ELF-1 (cell line): ENCODE measurements at regions not wholly inside any gene's neighbourhood (a gene's known extent, or its start where the extent isn't known, plus 50 kb on each side); places are given as distances from the start of the nearest gene placed in this dataset.
"Not testable (repeated sequence)": the region's sequence is repeated elsewhere in the genome, so short reads cannot be mapped to it uniquely, and the experiment has no call there.

Experiments
- DNase-seq: peaks from one replicate; pipeline ENCODE4 v3.0.0-alpha.2; 2016; ENCODE audit warnings: low read depth, low spot score

DNA sequence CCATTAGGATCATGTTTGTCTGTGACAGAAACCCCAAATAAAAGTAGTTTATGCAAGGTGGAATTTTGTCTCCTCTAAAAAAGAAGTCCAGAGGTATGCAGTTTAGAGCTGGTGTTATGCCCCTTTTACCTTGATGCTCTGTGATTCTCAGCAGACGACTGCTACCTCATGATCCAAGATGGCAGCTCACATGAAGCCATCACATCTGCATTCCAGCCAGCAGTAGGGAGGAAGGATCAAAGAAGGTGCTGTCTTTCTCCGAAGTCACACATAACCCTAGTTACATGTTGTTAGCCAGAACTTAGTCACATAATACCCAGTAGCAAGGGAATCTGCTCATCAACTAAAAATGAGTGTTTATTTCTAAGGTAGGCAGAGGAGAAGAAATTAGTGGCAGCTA, 135.7 kb upstream of the HS3ST2 start:
- no peak for DNase-seq

DNA sequence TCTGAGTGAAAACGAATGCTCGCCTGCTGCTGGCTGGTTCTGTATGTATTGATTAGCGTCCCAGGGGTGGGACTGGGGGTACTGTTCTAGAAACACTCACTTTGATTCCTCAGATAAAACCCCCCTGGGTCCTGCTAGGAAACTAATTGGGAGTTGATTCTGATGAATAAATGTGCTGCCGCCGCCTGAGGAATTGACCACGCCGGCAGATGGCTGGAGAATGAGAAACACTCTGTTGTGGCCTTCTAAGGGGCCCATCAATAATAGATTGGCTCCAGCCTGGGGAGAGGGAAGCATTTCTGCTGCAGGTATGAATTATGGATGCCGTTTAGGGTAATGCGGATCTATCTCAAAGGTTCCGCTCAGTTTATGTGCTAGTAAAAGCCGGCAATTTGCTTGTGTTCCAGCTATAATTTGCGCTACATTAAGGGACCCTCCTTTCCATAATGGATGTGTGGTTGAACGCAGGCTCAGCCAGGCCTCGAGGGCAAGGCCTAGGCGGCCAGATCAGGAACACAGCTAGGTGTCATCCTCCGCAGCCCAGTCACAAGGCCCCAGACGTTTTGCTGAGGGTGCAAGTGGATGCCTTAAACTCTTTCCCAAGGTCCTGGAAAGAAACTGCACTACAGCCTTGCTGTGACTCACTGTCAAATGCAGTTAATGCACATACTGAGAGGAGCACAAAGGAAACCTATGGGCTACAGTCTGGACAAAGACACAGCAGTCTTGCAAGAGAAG, 132.2 kb upstream of the HS3ST2 start:
- DNase-seq = no peak

DNA sequence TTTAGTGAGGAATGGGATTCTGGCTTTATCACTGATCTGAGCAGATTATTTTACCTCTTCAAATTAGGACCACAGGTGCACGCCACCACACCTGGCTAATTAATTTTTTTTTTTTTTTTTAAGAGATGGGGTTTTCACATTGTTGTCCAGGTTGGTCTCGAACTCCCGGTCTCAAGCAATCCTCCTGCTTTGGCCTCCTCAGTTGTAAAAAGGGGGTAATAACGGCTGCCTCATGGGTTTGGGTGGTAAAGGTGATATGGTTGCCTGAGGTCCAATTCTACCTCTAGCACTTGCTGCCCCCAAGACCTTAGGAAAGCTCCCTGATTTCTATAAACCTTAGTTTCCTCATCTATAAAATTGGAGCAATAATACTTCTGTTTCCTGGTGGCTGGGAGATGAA, 130.7 kb upstream of the HS3ST2 start:
- no peak for DNase-seq

DNA sequence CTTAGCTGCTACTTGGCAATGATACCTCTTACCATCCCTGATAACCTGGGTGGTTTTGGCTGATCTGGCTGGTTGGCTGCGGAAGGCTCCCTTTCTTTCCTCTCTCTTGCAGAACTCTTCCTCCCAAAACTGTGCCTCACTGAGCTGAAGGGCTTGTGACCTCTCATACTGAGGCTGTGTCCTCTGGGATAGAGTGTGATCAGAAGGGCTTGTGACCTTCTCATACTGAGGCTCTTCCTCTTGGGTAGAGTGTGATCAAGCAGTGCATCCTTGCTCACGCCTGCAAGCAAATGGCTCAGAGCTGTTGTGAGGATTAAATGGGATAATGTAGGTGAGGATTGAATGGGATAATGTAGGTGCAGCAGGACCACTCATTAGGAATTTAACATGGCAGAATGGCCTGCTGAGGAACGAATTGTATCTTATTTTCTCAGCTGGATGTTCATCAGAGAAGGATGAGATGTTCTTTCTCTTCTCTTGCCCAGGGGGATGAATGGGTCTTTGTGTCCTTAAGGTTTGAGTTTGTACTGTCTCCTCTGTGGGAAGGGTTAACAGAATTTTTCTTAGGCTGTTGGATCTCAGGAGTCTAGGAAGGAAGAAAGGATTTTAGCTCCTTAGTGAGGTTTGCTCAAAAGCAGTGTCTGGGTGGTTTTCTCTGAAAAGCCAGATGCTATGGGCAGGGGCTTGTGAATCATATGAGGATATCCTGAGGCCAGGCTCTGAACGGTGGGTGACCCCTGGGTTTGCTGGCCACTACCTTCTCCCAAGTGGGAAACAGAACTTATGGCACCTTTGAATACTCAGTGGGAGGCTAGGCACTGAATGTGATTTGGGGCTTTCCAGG, 130.0 kb upstream of the HS3ST2 start:
- DNase-seq = no peak

DNA sequence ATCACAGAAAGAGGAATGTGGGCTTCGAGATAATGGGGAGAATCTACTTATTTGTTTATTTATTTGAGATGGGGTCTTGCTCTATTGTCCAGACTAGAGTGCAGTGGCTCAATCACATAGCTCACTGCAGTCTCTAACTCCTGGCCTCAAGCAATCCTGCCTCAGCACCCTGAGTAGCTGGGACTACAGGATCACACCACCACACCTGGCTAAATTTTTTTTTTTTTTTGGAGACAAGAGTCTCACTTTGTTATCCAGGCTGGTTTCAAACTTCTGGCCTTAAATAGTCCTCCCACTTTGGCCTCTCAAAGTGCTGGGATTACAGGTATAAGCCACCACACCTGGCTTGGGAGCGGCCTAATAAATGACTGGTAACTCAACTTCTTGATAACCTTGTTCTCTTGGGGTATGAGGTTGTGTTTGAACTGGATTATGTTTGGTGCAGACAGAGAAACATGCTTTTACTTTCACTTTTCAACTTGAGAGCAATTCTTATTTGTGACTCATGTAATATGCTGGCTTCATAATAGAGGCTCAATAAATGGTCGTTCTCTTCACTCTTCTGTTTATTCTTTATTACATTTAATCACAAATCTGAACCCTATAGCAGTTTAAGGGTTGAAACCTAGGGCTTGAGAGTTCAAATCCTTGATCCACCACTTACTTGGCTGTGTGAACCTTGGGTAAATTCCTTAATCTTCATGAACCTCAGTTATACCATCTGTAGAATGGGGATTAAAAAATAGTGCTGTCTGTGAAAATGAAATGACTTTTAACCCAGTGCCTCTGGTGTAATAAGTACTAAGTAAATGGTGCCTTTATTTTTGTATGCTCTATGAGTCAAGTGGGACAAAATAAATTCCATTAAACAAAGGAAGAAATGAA, 129.1 kb upstream of the HS3ST2 start:
- DNase-seq = no peak

DNA sequence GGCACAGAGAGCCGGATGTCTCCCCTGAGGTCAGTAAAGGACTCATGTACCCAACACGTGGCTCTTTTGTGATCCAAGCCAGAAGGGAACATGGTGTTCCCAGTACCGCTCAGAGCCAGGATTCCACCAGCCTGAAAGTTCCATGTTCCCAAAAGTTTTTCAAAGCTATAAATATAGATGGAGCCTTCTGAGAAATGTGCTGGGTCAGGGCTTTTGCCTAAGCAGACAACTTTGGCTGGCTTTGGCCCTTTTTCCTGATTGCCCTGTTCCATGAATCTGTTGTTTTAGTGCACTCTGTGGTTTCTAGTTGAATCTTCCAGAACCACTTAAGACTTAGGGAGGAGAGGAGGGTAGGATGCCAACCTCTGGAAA, 128.5 kb upstream of the HS3ST2 start:
- no peak for DNase-seq

DNA sequence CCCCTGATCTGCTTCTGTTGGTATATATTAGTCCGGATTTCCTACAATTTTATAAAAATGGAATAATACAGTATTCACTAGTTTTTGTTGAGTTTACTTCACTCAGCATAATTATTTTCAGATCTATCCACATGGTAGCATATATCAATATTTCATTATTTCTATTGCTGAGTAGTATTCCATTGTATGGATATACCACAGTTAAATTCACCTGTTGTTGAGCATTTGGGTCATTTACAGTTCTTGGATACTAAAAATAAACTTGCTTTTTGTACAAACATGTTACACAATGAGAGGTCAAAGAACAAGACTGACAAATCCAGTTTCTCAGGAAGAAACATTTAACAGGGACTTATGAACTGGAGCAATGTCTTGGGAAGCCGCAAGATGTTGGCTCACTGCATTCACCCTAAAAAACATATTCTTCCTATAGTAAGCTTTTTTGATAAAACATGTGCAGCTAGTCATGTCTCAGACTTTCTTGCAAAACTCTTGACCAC, 126.9 kb upstream of the HS3ST2 start:
- DNase-seq = no peak

DNA sequence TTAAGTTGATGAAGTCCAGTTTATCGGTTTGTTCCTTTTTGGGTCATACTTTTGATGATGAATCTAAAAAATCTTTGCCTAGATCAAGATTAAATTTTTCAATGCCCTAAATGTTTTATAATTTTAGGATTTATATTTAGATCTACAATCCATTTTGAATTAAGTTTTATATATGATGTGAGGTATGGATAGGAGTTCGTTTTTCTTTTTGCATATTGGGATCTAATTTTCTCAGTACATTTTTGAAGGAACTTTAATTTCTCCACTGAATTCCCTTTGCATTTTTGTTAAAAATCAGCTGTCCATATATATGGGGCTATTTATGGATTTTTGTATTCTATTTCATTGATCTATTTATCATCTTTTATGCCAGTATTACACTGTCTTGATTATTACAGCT, 125.5 kb upstream of the HS3ST2 start:
- DNase-seq = no peak

DNA sequence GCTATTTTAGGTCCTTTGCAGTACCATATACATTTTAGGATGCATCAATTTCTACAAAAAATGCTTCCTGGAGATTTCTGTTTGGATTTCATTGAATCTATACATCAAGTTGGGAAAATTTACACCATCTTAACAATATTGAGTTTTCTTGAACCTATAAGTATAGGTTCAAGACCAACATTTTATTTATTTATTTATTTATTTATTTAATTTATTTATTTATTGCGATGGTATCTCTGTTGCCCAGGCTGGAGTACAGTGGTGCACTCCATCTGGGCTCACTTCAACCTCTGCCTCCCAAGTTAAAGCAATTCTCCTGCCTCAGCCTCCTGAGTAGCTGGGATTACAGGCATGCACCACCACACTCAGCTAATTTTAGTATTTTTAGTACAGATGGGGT, 125.0 kb upstream of the HS3ST2 start:
- no peak for DNase-seq

DNA sequence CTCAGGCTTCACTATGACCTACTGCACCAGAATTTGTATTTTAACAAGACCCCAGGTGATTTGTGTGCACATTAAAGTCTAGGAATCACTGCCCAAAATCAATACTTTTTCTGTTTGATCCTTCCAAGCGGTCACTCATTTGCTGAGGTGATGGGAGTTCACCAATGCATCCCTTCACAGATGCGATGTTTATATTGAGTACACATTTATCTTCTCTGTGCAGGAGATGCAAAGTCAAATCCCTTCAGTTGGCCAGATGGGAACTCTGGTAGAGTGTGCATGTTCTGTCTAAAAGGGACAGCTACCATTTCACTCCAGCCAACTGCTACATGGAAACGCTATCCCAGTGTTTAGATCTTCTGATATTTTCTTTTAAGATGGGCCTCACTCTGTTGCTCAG, 122.6 kb upstream of the HS3ST2 start:
- DNase-seq = no peak

DNA sequence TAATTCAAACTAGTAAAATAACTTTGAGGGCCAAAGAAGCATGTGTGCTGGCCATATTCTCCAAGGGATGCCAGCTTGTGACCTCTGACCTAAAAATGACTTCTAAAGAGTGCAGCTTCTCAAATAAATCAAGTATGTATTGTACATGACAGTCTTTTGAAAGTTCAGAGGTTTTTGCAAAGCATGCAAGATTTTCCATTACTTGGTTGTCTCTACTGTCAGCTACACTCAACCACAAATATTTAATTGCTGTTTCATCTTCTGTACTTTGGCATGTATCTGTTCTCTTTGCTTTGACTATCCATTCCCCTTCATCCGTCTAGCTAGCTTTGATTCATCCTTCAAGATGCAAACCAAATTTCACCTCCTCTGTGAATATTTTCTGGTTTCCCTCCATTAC, 121.9 kb upstream of the HS3ST2 start:
- DNase-seq = no peak

DNA sequence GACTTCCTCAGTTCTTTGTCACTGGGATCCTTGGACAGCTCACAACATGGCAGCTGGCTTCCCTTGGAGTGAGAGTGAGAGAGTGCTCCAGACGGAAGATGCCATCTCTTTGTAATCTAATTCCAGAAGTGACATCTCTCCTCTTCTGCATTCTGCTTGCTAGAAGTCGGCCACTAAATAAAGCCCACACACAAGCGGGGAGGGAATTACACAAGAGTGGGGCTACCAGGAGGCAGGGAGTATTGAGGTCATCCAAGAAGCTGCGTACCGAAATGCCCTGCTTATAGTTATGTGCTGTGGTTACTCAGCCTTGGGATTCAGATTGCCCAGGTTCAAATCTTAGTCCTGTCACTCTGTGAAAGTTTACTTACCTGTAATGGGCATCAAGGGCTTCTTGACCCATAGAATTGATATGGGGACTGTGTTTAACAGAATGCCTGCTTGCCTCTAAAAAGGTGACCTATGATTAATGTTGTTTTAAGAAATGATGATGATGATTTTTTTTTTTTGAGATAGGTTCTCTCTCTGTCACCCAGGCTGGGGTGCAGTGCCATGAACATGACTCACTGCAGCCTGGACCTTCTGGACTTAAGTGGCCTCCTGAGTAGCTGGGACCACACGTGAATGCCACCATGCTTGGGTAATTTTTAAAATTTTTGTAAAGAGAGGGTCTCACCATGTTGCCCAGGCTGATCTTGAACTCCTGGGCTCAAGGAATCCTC, 120.9 kb upstream of the HS3ST2 start:
- DNase-seq = no peak

DNA sequence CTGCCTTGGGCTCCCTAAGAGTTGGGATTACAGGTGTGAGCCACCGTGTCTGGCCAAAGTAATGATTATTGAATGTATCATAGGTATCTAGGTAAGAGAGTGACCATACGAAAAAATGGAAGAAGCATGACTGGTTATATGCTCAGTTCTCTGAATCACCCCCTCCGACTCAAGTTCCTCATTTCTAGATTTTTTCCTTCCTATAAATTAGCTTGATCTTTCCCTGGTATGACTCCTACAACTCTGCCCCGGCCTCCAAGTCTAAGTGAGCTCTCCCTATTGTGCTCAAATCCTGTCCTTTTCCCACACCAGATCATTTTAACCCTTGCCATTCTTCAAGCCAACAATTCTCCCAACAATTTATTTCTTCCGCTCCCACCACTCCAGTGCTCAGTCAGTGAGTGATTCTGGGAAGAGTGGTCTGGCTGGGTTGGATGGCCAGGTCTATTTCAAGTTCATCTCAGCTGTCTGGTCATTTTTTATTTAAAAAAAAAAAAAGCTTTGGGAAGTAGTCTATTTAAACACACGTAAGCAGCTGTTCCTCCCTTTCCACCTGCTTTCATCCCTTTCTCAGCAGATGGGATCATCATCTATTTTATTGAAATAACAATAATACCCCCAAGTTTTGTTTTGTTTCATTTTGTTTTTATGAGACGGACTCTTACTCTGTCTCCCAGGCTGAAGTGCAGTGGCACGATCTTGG, 120.2 kb upstream of the HS3ST2 start:
- DNase-seq = no peak

DNA sequence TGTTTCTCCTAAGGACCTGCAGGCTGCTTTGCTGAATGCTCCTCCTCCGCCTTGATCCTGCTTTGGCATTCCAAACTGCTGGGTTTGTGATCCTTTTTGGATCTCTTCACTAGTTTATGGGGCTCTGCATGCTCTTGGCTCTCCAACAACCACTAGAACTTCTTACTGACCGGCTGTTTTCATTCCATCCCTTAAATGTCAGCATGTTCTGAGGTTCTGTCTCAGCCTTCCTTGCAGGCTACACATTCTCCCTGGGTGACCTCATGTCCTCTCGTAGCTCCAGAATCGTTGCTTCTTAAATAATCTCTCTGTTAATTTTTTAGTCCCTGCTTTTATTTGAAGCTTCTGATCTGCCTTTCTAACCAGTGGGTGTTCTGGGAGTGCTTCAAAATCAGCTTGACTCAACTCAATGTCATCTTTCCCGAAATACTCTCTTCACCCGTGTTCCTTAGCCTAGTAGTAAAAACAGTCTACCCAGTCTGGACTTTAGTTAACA, 119.0 kb upstream of the HS3ST2 start:
- DNase-seq = peak; percentile 43

DNA sequence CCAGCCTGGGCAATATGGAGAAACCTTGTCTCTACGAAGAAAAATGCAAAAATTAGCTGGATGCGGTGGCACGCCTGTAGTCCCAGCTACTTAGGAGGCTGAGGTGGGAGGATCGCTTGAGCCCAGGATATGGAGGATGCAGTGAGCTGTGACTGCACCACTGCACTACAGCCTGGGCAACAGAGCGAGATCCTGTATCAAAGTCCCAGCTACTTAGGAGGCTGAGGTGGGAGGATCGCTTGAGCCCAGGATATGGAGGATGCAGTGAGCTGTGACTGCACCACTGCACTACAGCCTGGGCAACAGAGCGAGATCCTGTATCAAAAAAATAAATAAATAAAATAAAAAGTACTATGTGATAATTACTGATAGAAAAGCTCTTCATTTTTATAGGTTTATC, 118.2 kb upstream of the HS3ST2 start:
- DNase-seq = not testable (repeated sequence)

DNA sequence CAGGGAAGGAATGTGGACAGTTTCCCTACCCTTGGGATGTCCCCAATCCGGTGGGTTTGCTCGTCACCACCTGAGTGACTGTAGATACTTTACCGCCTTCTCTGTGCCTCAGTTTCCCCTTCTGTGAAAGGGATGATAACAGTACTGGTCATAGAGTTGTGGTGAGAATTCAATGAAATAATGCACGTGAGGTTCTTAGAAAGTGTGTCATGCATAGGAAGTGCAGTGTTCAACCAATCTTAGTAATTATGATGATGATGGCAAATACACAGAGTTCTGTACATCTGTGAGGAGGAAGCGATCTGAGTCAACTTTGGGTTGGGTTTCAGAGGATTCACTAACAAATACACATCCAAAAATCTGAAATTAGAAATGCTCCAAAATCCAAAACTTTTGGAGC, 114.6 kb upstream of the HS3ST2 start:
- DNase-seq = no peak

DNA sequence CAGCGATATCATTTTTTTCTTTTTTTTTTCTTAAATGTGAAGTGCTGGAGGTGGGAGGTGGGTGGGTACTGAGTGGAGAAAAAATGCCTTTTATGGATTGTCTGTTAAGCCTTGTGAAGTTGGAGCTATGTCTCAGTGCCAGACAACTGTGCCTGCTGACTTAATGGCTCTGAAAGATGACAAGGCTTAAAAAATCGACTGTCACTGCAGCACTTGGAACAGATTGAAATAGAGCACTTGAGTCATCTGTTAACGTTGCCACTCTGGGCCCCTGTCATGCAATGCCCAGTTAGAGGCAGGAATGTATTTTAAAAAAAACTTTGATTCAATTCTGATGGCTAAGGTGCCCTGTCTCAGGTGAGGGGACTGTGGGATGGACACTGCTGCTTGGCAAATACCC, 108.2 kb upstream of the HS3ST2 start:
- DNase-seq = no peak

DNA sequence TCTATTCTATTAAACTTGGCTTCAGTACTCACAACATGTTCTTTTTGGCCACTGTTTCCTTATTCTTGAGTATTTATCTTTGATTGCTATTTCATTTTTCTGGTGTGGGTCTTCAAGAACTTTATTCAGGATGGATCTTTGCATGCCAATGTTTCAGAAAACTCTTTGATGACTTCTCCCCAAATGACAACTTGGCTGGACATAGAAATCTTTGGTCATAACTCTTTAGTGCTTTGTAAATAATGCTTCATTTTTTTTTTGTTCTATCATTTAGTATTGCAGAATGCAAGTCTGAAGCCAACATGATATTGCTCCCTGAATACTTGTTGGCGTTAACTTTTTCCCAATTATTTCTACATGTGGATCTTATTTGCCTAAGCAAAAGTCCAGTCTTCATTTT, 103.6 kb upstream of the HS3ST2 start:
- DNase-seq = no peak

DNA sequence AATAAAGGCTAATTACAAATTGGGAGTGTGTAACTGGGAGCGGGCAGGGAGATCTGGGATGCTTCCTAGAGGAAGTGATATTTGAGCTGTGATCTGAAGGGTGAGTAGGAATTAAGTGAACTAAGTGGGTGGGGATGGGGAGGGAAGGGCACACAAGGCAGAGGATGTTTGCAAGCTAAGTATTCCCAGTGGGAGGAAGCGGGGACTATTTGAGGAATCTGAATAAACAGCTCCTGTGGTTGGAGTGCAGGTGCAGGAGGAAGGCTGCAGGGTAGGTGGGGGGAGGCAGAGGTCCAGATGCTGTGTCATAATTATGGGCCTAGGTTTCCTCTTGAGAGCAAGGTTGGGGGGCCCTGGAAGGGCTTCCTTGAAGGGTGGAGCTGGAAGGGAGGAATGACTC, 102.1 kb upstream of the HS3ST2 start:
- no peak for DNase-seq

DNA sequence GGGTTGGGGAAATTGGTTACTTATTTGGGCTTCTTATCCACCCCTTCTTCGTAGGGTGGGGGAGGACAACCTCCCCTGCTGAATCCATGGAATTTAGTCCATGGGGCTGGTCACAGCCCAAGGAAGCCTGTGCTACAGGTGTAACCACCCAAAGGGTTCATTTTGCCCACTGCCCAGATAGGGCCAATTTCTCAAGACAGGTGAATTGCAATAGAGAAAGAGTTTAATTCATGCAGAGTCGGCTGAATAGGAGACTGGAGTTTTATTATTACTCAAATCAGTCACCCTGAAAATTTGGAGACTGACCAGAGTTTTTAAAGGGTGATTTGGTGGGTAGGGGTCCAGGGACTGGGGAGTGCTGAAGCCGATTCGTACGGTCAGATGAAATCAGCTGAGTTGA, 101.5 kb upstream of the HS3ST2 start:
- no peak for DNase-seq

DNA sequence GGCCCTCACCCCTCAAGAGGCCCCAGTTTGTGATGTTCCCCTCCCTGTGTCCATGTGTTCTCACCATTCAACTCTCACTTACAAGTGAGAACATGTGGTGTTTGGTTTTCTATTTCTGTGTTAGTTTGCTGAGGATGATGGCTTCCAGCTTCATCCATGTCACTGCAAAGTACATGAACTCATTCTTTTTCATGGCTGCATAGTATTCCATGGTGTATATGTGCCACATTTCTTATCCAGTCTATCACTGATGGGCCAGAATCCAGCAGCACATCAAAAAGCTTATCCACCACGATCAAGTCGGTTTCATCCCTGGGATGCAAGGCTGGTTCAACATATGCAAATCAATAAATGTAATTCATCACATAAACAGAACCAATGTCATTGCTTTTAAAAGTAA, 95.4 kb upstream of the HS3ST2 start:
- DNase-seq = not testable (repeated sequence)
